H9 (cell line): ENCODE measurements at regions not wholly inside any gene's neighbourhood (a gene's known extent, or its start where the extent isn't known, plus 50 kb on each side); places are given as distances from the start of the nearest gene placed in this dataset.

Source experiments
- DNase-seq: peaks from one replicate; pipeline ENCODE4 v3.0.0-alpha.2; 2017
- H2AFZ ChIP-seq: one replicate; pipeline ENCODE4 v1.6.1; 2013; ENCODE audit warnings: mild to moderate bottlenecking, low read length, control low read depth, moderate library complexity
- H2AK5ac ChIP-seq: 2 replicates; pipeline ENCODE4 v1.6.1; 2013; ENCODE audit warnings: low read length, control low read depth, mixed read lengths; ENCODE audit not compliant: insufficient read length
- H2BK120ac ChIP-seq: one replicate; pipeline ENCODE4 v1.6.1; 2013; ENCODE audit warnings: low read depth, mild to moderate bottlenecking, low read length, control low read depth, inconsistent platforms; ENCODE audit not compliant: poor library complexity, severe bottlenecking
- H2BK12ac ChIP-seq: 2 replicates; pipeline ENCODE4 v1.6.1; 2013; ENCODE audit warnings: low read length, control low read depth, mixed read lengths, low read depth; ENCODE audit not compliant: insufficient read length
- H2BK15ac ChIP-seq: 2 replicates; pipeline ENCODE4 v1.6.1; 2013; ENCODE audit warnings: low read depth, low read length, control low read depth
- H2BK20ac ChIP-seq: one replicate; pipeline ENCODE4 v1.6.1; 2013; ENCODE audit warnings: low read depth, mild to moderate bottlenecking, low read length, control low read depth, inconsistent platforms; ENCODE audit not compliant: poor library complexity, severe bottlenecking
- H2BK5ac ChIP-seq: 2 replicates; pipeline ENCODE4 v1.6.1; 2013; ENCODE audit warnings: low read length, control low read depth, mixed read lengths; ENCODE audit not compliant: insufficient read length
- H3K14ac ChIP-seq: 2 replicates; pipeline ENCODE4 v1.6.1; 2013; ENCODE audit warnings: low read length, control low read depth; ENCODE audit not compliant: insufficient read depth
- H3K18ac ChIP-seq: 2 replicates; pipeline ENCODE4 v1.6.1; 2013; ENCODE audit warnings: low read depth, mild to moderate bottlenecking, mixed read lengths, low read length, control low read depth; ENCODE audit not compliant: insufficient read length
- H3K23ac ChIP-seq: 2 replicates; pipeline ENCODE4 v1.6.1; 2013; ENCODE audit warnings: low read length, control low read depth, mixed read lengths, low read depth; ENCODE audit not compliant: insufficient read length
- H3K23me2 ChIP-seq: 2 replicates; pipeline ENCODE4 v1.6.1; 2013; ENCODE audit warnings: low read depth, mild to moderate bottlenecking, mixed read lengths, low read length, control low read depth; ENCODE audit not compliant: insufficient read length, poor library complexity, severe bottlenecking
- H3K27ac ChIP-seq: 2 replicates; pipeline ENCODE4 v1.5.1; 2013; ENCODE audit warnings: low read length, control low read depth, mixed read lengths, low read depth; ENCODE audit not compliant: insufficient read length
- H3K27me3 ChIP-seq: 2 replicates; pipeline ENCODE4 v1.6.1; 2013; ENCODE audit warnings: low read length, control low read depth, inconsistent platforms; ENCODE audit not compliant: insufficient read depth
- H3K4ac ChIP-seq: 2 replicates; pipeline ENCODE4 v1.6.1; 2013; ENCODE audit warnings: low read depth, mild to moderate bottlenecking, control low read depth, inconsistent platforms, low read length, moderate library complexity
- H3K4me1 ChIP-seq: 2 replicates; pipeline ENCODE4 v1.6.1; 2013; ENCODE audit warnings: low read length, control low read depth, inconsistent platforms; ENCODE audit not compliant: insufficient read depth
- H3K4me2 ChIP-seq: 2 replicates; pipeline ENCODE4 v1.6.1; 2013; ENCODE audit warnings: low read length, control low read depth, mixed read lengths; ENCODE audit not compliant: insufficient read length, insufficient read depth
- H3K56ac ChIP-seq: 2 replicates; pipeline ENCODE4 v1.6.1; 2013; ENCODE audit warnings: low read depth, mild to moderate bottlenecking, mixed read lengths, low read length, control low read depth; ENCODE audit not compliant: insufficient read length
- H3K79me1 ChIP-seq: 2 replicates; pipeline ENCODE4 v1.6.1; 2013; ENCODE audit warnings: low read depth, mild to moderate bottlenecking, moderate library complexity, low read length, control low read depth, inconsistent platforms; ENCODE audit not compliant: insufficient read depth, poor library complexity, severe bottlenecking
- H3K79me2 ChIP-seq: 2 replicates; pipeline ENCODE4 v1.6.1; 2013; ENCODE audit warnings: low read length, control low read depth, inconsistent platforms; ENCODE audit not compliant: insufficient read depth
- H3K9ac ChIP-seq: 2 replicates; pipeline ENCODE4 v1.6.1; 2013; ENCODE audit warnings: low read length, control low read depth, mixed read lengths; ENCODE audit not compliant: insufficient read length; ENCODE audit errors: extremely low read depth
- H3K9me3 ChIP-seq: one replicate; pipeline ENCODE4 v1.6.1; 2013; ENCODE audit warnings: low read depth, low read length, inconsistent platforms; ENCODE audit not compliant: control insufficient read depth
- H3T11ph ChIP-seq: one replicate; pipeline ENCODE4 v1.6.1; 2013; ENCODE audit warnings: mild to moderate bottlenecking, low read length, control low read depth, inconsistent platforms
- H4K20me1 ChIP-seq: one replicate; pipeline ENCODE4 v1.6.1; 2013; ENCODE audit not compliant: control insufficient read depth, insufficient read length, insufficient read depth
- H4K5ac ChIP-seq: 2 replicates; pipeline ENCODE4 v1.6.1; 2013; ENCODE audit warnings: low read depth, mild to moderate bottlenecking, mixed read lengths, low read length, control low read depth; ENCODE audit not compliant: insufficient read length
- H4K8ac ChIP-seq: replicated peaks from 2 replicates; pipeline ENCODE4 v1.6.1; 2013; ENCODE audit warnings: low read length, control low read depth, mixed read lengths, low read depth; ENCODE audit not compliant: insufficient read length
- H4K91ac ChIP-seq: 2 replicates; pipeline ENCODE4 v1.6.1; 2013; ENCODE audit warnings: low read depth, mild to moderate bottlenecking, moderate library complexity, mixed read lengths, low read length, control low read depth; ENCODE audit not compliant: insufficient read length
- H3K27ac Mint-ChIP-seq, 3 experiments: 2 replicates in 2 of 3; 3 replicates in 1 of 3; pipeline ENCODE4 v1.8.0; 2020 to 2021; ENCODE audit warnings: mixed read lengths in 3 of 3, mild to moderate bottlenecking in 1 of 3, moderate library complexity in 1 of 3
- H3K27me3 Mint-ChIP-seq: 2 replicates; pipeline ENCODE4 v1.8.0; 2021; ENCODE audit warnings: low read depth, mild to moderate bottlenecking, moderate library complexity, mixed read lengths
- H3K36me3 Mint-ChIP-seq, 3 experiments: 2 replicates in 2 of 3; 3 replicates in 1 of 3; pipeline ENCODE4 v1.8.0; 2020 to 2021; ENCODE audit warnings: low read depth in 3 of 3, mixed read lengths in 3 of 3; ENCODE audit not compliant: insufficient read depth in 1 of 3
- H3K4me1 Mint-ChIP-seq, 2 experiments: 2 replicates each; pipeline ENCODE4 v1.8.0; 2020; ENCODE audit warnings: mixed read lengths in 2 of 2
- H3K4me3 Mint-ChIP-seq, 2 experiments: 2 replicates in 1 of 2; 3 replicates in 1 of 2; pipeline ENCODE4 v1.8.0; 2020 to 2021; ENCODE audit warnings: mild to moderate bottlenecking in 2 of 2, mixed read lengths in 2 of 2, moderate library complexity in 1 of 2
- H3K9me3 Mint-ChIP-seq, 2 experiments: 2 replicates in 1 of 2; 3 replicates in 1 of 2; pipeline ENCODE4 v1.8.0; 2020; ENCODE audit warnings: mild to moderate bottlenecking in 2 of 2, mixed read lengths in 2 of 2, moderate library complexity in 1 of 2
- WGBS: extraction: QIAGEN DNeasy Blood & Tissue Kit; methylation state at CpG from one replicate; pipeline ENCODE4 v1.1.7; 2013; ENCODE audit warnings: missing lambda C conversion rate, low lambda C conversion rate, mixed read lengths; ENCODE audit not compliant: insufficient read length; ENCODE audit errors: extremely low coverage; 5-methylcytosine and 5-hydroxymethylcytosine counted together
- TF ChIP-seq, protein P1 (sequence below): fragments of 200-600 bp; sonication (generic); conservative IDR thresholded peaks from 3 replicates; pipeline ENCODE4 v1.8.0; 2021; ENCODE audit warnings: antibody characterized with exemption, mild to moderate bottlenecking

GRCh38 chr16:6615636-6616035 is 717.0 kb upstream of the RBFOX1 start:
- no peak overlapping the region for H2BK5ac ChIP-seq
- no peaks in the 10 kb centered on the region for H3K9me3 ChIP-seq
- H3T11ph ChIP-seq: no peak overlapping the region
- Mint-ChIP-seq H3K9me3 (peaks cover 6 to 11% of the 10 kb centered on the region in 2 experiments), H3K27ac (no peak overlapping the region), H3K36me3 (peaks cover 6 to 8% (median 7%) of the 10 kb centered on the region in 3 experiments; a peak in 6 of 7 replicates), H3K4me3 (no peak overlapping the region), H3K4me1 (peaks cover 3 to 5% of the 10 kb centered on the region in 2 experiments; a peak in 1 of 4 replicates), H3K27me3 (no peaks in the 10 kb centered on the region)
- no peak overlapping the region for H3K23ac ChIP-seq
- H3K9ac ChIP-seq: no peak overlapping the region
- H4K8ac ChIP-seq: no peak overlapping the region
- H2AK5ac ChIP-seq: no peak overlapping the region
- H3K27me3 ChIP-seq: no peaks in the 10 kb centered on the region
- no peak overlapping the region for H2BK120ac ChIP-seq
- no CpG with 5 or more reads among the region's 12 CpGs for WGBS
- no peak overlapping the region for H3K4ac ChIP-seq
- H3K14ac ChIP-seq: no peak overlapping the region
- no peak overlapping the region for H2BK15ac ChIP-seq
- no peak overlapping the region for H3K4me2 ChIP-seq
- no peaks in the 10 kb centered on the region for H3K79me1 ChIP-seq
- H2AFZ ChIP-seq: no peak overlapping the region
- no peak overlapping the region for H3K18ac ChIP-seq
- no peak overlapping the region for H4K91ac ChIP-seq
- H3K27ac ChIP-seq: no peak overlapping the region
- H3K79me2 ChIP-seq: no peaks in the 10 kb centered on the region
- no peak for DNase-seq
- 0 out of 2 replicates have a peak, but pooled peaks cover 2% of the 10 kb centered on the region for H3K4me1 ChIP-seq
- TF ChIP-seq, protein P1, sequence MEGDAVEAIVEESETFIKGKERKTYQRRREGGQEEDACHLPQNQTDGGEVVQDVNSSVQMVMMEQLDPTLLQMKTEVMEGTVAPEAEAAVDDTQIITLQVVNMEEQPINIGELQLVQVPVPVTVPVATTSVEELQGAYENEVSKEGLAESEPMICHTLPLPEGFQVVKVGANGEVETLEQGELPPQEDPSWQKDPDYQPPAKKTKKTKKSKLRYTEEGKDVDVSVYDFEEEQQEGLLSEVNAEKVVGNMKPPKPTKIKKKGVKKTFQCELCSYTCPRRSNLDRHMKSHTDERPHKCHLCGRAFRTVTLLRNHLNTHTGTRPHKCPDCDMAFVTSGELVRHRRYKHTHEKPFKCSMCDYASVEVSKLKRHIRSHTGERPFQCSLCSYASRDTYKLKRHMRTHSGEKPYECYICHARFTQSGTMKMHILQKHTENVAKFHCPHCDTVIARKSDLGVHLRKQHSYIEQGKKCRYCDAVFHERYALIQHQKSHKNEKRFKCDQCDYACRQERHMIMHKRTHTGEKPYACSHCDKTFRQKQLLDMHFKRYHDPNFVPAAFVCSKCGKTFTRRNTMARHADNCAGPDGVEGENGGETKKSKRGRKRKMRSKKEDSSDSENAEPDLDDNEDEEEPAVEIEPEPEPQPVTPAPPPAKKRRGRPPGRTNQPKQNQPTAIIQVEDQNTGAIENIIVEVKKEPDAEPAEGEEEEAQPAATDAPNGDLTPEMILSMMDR: no peak
- H3K56ac ChIP-seq: no peak overlapping the region
- no peaks in the 10 kb centered on the region for H3K23me2 ChIP-seq
- no peak overlapping the region for H2BK12ac ChIP-seq
- no peak overlapping the region for H2BK20ac ChIP-seq
- no peak overlapping the region for H4K5ac ChIP-seq
- no peaks in the 10 kb centered on the region for H4K20me1 ChIP-seq
